ENCODE measurements at regions not wholly inside any gene's neighbourhood (a gene's known extent, or its start where the extent isn't known, plus 50 kb on each side); places are given as distances from the start of the nearest gene placed in this dataset.

DNA sequence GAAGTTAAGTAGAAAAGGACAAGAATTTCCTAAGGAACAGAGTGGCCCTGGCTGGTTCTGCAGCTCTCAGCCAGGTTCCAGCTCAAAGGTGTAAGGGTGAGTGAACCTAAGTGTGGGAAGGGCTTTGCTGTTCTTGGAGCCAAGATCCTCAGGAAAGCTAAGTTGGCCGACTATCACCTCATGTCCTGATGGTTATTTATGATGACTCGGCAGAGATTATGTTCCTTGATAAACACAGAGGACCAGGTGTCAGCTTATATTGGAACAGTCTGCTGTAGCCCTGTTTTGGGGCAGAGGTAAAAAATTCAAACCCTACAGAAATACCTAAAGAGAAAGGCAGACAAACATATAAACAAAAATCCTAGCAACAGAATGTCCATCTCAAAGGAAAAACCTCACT, 128.5 kb downstream of the TBX3 start (continued):
- TF ChIP-seq FOXK1 (CRISPR knock-in tag; IDR thresholded peaks at IDR 0.05) (no peak), SMAD3 (CRISPR knock-in tag; IDR thresholded peaks at IDR 0.05; ENCODE audit: borderline replicate concordance) (no peak), ZNF416 (CRISPR knock-in tag; IDR thresholded peaks at IDR 0.05) (no peak), IRF2 (CRISPR knock-in tag; IDR thresholded peaks at IDR 0.05; ENCODE audit: borderline replicate concordance, low read depth) (no peak), TCF7 (CRISPR knock-in tag; IDR thresholded peaks at IDR 0.05; ENCODE audit: low read depth) (no peak)
- TF ChIP-seq, protein P1, sequence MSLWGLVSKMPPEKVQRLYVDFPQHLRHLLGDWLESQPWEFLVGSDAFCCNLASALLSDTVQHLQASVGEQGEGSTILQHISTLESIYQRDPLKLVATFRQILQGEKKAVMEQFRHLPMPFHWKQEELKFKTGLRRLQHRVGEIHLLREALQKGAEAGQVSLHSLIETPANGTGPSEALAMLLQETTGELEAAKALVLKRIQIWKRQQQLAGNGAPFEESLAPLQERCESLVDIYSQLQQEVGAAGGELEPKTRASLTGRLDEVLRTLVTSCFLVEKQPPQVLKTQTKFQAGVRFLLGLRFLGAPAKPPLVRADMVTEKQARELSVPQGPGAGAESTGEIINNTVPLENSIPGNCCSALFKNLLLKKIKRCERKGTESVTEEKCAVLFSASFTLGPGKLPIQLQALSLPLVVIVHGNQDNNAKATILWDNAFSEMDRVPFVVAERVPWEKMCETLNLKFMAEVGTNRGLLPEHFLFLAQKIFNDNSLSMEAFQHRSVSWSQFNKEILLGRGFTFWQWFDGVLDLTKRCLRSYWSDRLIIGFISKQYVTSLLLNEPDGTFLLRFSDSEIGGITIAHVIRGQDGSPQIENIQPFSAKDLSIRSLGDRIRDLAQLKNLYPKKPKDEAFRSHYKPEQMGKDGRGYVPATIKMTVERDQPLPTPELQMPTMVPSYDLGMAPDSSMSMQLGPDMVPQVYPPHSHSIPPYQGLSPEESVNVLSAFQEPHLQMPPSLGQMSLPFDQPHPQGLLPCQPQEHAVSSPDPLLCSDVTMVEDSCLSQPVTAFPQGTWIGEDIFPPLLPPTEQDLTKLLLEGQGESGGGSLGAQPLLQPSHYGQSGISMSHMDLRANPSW (CRISPR knock-in tag; conservative IDR thresholded peaks at IDR 0.05; ENCODE audit: low read depth), result no peak
- TF ChIP-seq, protein P2, sequence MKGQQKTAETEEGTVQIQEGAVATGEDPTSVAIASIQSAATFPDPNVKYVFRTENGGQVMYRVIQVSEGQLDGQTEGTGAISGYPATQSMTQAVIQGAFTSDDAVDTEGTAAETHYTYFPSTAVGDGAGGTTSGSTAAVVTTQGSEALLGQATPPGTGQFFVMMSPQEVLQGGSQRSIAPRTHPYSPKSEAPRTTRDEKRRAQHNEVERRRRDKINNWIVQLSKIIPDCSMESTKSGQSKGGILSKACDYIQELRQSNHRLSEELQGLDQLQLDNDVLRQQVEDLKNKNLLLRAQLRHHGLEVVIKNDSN (CRISPR knock-in tag; IDR thresholded peaks at IDR 0.05), result no peak

DNA sequence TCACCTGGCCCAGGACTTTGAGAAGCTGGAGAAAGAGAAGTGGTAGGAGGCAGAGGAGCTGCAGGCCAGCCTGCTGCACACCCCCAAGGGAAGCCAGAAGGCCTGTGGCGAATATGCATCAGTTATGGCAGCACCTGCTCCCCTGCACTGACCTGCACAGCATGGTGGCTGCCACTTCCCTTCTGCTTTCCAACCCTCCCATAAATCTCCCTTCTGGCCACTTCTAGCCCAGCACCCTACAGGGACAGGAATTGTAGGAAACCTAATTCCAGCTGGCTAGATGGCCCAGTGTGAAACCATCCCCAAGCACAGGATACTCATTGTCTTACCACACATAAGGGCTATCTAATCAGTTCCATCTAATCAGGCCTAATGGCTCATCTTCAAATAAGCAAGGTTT, 136.3 kb downstream of the TBX3 start:
- DNase-seq (ENCODE audit: low spot score), result no peak
- ChIA-PET CTCF (interaction anchor here (1.1 to 1.2 kb wide), 2 partner anchors 68 to 680 kb away, joined by 3 read pairs; no protein-coding TSS in a partner anchor), POLR2A (no interaction called here)
- H3K4me1 Mint-ChIP-seq, result peaks cover 15% of the 10 kb centered on the region
- H3K9me3 Mint-ChIP-seq, result peaks cover 16% of the 10 kb centered on the region
- no peak for TF ChIP-seq ZNF232 (CRISPR knock-in tag; IDR thresholded peaks at IDR 0.05)
- TF ChIP-seq, protein P3, sequence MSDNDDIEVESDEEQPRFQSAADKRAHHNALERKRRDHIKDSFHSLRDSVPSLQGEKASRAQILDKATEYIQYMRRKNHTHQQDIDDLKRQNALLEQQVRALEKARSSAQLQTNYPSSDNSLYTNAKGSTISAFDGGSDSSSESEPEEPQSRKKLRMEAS (CRISPR knock-in tag; IDR thresholded peaks at IDR 0.05), result no peak
- TF ChIP-seq, protein P4, sequence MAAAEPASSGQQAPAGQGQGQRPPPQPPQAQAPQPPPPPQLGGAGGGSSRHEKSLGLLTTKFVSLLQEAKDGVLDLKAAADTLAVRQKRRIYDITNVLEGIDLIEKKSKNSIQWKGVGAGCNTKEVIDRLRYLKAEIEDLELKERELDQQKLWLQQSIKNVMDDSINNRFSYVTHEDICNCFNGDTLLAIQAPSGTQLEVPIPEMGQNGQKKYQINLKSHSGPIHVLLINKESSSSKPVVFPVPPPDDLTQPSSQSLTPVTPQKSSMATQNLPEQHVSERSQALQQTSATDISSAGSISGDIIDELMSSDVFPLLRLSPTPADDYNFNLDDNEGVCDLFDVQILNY (CRISPR knock-in tag; IDR thresholded peaks at IDR 0.05), result no peak
- TF ChIP-seq ZNF423 (CRISPR knock-in tag; IDR thresholded peaks at IDR 0.05), result peak; percentile 34; the same call in 1 of the 2 replicates
- no peak for TF ChIP-seq ZNF416 (CRISPR knock-in tag; IDR thresholded peaks at IDR 0.05)
- TF ChIP-seq, protein P5, sequence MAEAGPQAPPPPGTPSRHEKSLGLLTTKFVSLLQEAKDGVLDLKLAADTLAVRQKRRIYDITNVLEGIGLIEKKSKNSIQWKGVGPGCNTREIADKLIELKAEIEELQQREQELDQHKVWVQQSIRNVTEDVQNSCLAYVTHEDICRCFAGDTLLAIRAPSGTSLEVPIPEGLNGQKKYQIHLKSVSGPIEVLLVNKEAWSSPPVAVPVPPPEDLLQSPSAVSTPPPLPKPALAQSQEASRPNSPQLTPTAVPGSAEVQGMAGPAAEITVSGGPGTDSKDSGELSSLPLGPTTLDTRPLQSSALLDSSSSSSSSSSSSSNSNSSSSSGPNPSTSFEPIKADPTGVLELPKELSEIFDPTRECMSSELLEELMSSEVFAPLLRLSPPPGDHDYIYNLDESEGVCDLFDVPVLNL (CRISPR knock-in tag; IDR thresholded peaks at IDR 0.05; ENCODE audit: borderline replicate concordance, low read depth), result no peak
- TF ChIP-seq, protein P6, sequence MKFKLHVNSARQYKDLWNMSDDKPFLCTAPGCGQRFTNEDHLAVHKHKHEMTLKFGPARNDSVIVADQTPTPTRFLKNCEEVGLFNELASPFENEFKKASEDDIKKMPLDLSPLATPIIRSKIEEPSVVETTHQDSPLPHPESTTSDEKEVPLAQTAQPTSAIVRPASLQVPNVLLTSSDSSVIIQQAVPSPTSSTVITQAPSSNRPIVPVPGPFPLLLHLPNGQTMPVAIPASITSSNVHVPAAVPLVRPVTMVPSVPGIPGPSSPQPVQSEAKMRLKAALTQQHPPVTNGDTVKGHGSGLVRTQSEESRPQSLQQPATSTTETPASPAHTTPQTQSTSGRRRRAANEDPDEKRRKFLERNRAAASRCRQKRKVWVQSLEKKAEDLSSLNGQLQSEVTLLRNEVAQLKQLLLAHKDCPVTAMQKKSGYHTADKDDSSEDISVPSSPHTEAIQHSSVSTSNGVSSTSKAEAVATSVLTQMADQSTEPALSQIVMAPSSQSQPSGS (CRISPR knock-in tag; IDR thresholded peaks at IDR 0.05; ENCODE audit: borderline replicate concordance, low read depth), result no peak
- no peak overlapping the region for H3K4me3 Mint-ChIP-seq
- ATAC-seq, result no peak; the same call in 1 of the 2 replicates
- H3K27me3 Mint-ChIP-seq (ENCODE audit: low read depth), result no peaks in the 10 kb centered on the region
- no peak overlapping the region for H3K27ac Mint-ChIP-seq
- H3K36me3 Mint-ChIP-seq, result peaks cover 6% of the 10 kb centered on the region; the same call in 1 of the 2 replicates

DNA sequence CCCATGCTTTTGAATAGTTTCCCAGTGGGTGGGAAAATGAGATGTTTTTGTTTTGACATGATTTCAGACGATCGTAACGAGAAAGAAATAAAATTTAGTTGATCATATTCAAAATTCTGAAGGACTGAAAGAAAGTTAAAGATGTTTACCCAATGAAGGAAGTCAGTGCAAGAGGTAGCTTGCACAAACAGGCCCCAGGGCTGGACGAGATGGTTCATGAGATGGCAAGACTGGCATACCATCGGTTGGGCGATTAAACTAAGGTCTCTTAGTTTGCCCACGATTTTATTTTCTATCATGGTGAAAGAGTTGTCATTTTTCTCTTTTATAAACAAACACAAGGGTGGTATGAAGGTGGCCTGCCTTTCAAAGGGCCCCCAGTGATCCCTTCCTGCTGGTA, 124.5 kb upstream of the TBX5 start:
- H3K9me3 Mint-ChIP-seq, result 0 out of 2 replicates have a peak, but pooled peaks cover 6% of the 10 kb centered on the region
- ATAC-seq, result no peak
- TF ChIP-seq, protein P7, sequence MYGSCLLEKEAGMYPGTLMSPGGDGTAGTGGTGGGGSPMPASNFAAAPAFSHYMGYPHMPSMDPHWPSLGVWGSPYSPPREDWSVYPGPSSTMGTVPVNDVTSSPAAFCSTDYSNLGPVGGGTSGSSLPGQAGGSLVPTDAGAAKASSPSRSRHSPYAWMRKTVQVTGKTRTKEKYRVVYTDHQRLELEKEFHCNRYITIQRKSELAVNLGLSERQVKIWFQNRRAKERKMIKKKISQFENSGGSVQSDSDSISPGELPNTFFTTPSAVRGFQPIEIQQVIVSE (CRISPR knock-in tag; IDR thresholded peaks at IDR 0.05; ENCODE audit: borderline replicate concordance), result no peak
- no peak for TF ChIP-seq ZBTB21 (CRISPR knock-in tag; IDR thresholded peaks at IDR 0.05; ENCODE audit: borderline replicate concordance)
- no peak overlapping the region for H3K4me3 Mint-ChIP-seq
- ChIA-PET CTCF (interaction anchor here (0.8 kb wide), 1 partner anchor 31 kb away, joined by 3 read pairs; no protein-coding TSS in a partner anchor), POLR2A (no interaction called here)
- no peak for DNase-seq (ENCODE audit: low spot score)
- no peak overlapping the region for H3K27ac Mint-ChIP-seq
- no peaks in the 10 kb centered on the region; the same call in 1 of the 2 replicates for H3K27me3 Mint-ChIP-seq (ENCODE audit: low read depth)
- no peaks in the 10 kb centered on the region for H3K4me1 Mint-ChIP-seq
- H3K36me3 Mint-ChIP-seq, result no peaks in the 10 kb centered on the region

Data from WTC11 (cell line).